OCI-LY7 (cell line): ENCODE measurements at regions not wholly inside any gene's neighbourhood (a gene's known extent, or its start where the extent isn't known, plus 50 kb on each side); places are given as distances from the start of the nearest gene placed in this dataset.

Experiments
- BruUV-seq: library from RNA; stranded (reverse); fragments of 400-500 nt; replicated peaks from 2 replicates; lab custom pipeline; 2021; lab: Mats Ljungman, UMichigan
- CTCF ChIA-PET: fragments of 300-600 bp; sonication (Branson Sonifier 250); formaldehyde crosslinking; loops from one replicate; lab custom pipeline; 2022; ENCODE audit warnings: antibody characterized with exemption; ENCODE audit not compliant: unreplicated experiment; lab: Charles Lee
- POLR2A ChIA-PET: fragments of 300-600 bp; sonication (Branson Sonifier 250); formaldehyde crosslinking; loops from one replicate; lab custom pipeline; 2022; ENCODE audit warnings: antibody characterized with exemption; lab: Charles Lee
- DNase-seq: peaks from one replicate; pipeline ENCODE4 v3.0.0-alpha.2; 2015; ENCODE audit warnings: low spot score
- H2AFZ ChIP-seq: fragments of 200-600 bp; sonication (generic), shearing (Covaris generic); 2 replicates; pipeline ENCODE4 v1.6.1; 2014; ENCODE audit warnings: mild to moderate bottlenecking, antibody characterized with exemption, low read length, moderate library complexity
- H3K27ac ChIP-seq: fragments of 200-600 bp; sonication (generic); 2 replicates; pipeline ENCODE4 v1.5.1; 2014; ENCODE audit warnings: mixed run types, low read depth, mild to moderate bottlenecking, moderate library complexity, low read length, inconsistent platforms; ENCODE audit not compliant: poor library complexity, severe bottlenecking
- H3K36me3 ChIP-seq: fragments of 200-600 bp; sonication (generic); 2 replicates; pipeline ENCODE4 v1.6.1; 2014; ENCODE audit warnings: mild to moderate bottlenecking, antibody characterized with exemption, low read length, moderate library complexity, mixed read lengths; ENCODE audit not compliant: insufficient read depth
- H3K4me1 ChIP-seq: fragments of 200-600 bp; sonication (generic); 2 replicates; pipeline ENCODE4 v1.5.1; 2014; ENCODE audit warnings: mild to moderate bottlenecking, low read length; ENCODE audit not compliant: insufficient read depth, poor library complexity, severe bottlenecking
- H3K4me2 ChIP-seq: fragments of 200-600 bp; sonication (generic); 2 replicates; pipeline ENCODE4 v1.6.1; 2014; ENCODE audit warnings: mild to moderate bottlenecking, low read length
- H3K4me3 ChIP-seq: fragments of 200-600 bp; sonication (generic); 2 replicates; pipeline ENCODE4 v1.5.1; 2014; ENCODE audit warnings: mild to moderate bottlenecking, low read depth, low read length; ENCODE audit not compliant: poor library complexity, severe bottlenecking
- H3K79me2 ChIP-seq: fragments of 200-600 bp; sonication (generic); 2 replicates; pipeline ENCODE4 v1.6.1; 2016; ENCODE audit warnings: low read depth, mild to moderate bottlenecking, low read length, moderate library complexity, mixed read lengths; ENCODE audit not compliant: insufficient read depth
- H3K9me2 ChIP-seq: fragments of 200-600 bp; sonication (generic); 2 replicates; pipeline ENCODE4 v1.6.1; 2016; ENCODE audit warnings: mild to moderate bottlenecking, low read length, mixed read lengths; ENCODE audit not compliant: insufficient read depth
- H3K9me3 ChIP-seq: fragments of 200-600 bp; sonication (generic); 2 replicates; pipeline ENCODE4 v1.6.1; 2014; ENCODE audit warnings: mild to moderate bottlenecking, mixed run types, low read length, mixed read lengths
- H4K20me1 ChIP-seq: fragments of 200-600 bp; sonication (generic); 2 replicates; pipeline ENCODE4 v1.6.1; 2014; ENCODE audit warnings: mild to moderate bottlenecking, antibody characterized with exemption, low read length, moderate library complexity, mixed read lengths; ENCODE audit not compliant: insufficient read depth
- EZH2phosphoT487 ChIP-seq: fragments of 200-600 bp; sonication (generic); IDR thresholded peaks from 2 replicates; pipeline ENCODE4 v1.6.1; 2018; ENCODE audit warnings: low read depth, borderline replicate concordance, mild to moderate bottlenecking, mixed run types, antibody characterized with exemption, low read length, moderate library complexity, mixed read lengths
- intact Hi-C: fragments of 100-400 bp; cut with micrococcal nuclease; formaldehyde crosslinking; loops from one replicate; pipeline ENCODE4 v1.10.0; 2022; ENCODE audit not compliant: unreplicated experiment
- TF ChIP-seq, protein P1 (sequence below): fragments of 200-600 bp; sonication (generic); conservative IDR thresholded peaks from 2 replicates; pipeline ENCODE4 v1.5.1; 2014; ENCODE audit warnings: mild to moderate bottlenecking, antibody characterized with exemption, low read length, moderate library complexity, mixed read lengths

GRCh38 chr11:106601684-106602297, 416.5 kb downstream of the GUCY1A2 start:
- TF ChIP-seq, protein P1, sequence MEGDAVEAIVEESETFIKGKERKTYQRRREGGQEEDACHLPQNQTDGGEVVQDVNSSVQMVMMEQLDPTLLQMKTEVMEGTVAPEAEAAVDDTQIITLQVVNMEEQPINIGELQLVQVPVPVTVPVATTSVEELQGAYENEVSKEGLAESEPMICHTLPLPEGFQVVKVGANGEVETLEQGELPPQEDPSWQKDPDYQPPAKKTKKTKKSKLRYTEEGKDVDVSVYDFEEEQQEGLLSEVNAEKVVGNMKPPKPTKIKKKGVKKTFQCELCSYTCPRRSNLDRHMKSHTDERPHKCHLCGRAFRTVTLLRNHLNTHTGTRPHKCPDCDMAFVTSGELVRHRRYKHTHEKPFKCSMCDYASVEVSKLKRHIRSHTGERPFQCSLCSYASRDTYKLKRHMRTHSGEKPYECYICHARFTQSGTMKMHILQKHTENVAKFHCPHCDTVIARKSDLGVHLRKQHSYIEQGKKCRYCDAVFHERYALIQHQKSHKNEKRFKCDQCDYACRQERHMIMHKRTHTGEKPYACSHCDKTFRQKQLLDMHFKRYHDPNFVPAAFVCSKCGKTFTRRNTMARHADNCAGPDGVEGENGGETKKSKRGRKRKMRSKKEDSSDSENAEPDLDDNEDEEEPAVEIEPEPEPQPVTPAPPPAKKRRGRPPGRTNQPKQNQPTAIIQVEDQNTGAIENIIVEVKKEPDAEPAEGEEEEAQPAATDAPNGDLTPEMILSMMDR = no peak
- no peak for TF ChIP-seq EZH2phosphoT487
- Histone ChIP-seq H3K9me2 (no peaks in the 10 kb centered on the region), H3K4me1 (no peaks in the 10 kb centered on the region), H3K79me2 (no peaks in the 10 kb centered on the region), H3K4me3 (no peak overlapping the region), H3K9me3 (no peaks in the 10 kb centered on the region), H2AFZ (no peak overlapping the region), H3K4me2 (no peak overlapping the region), H4K20me1 (no peaks in the 10 kb centered on the region), H3K27ac (no peak overlapping the region), H3K36me3 (no peaks in the 10 kb centered on the region)
- POLR2A ChIA-PET = no interaction called here
- no peak for DNase-seq
- CTCF ChIA-PET = no interaction called here
- intact Hi-C loops = no loop called here
- BruUV-seq = no TSS peak

- DNase-seq = no peak
- no peak overlapping the region for H3K4me3 ChIP-seq
- no peaks in the 10 kb centered on the region for H3K9me2 ChIP-seq
- no peak overlapping the region for H3K27ac ChIP-seq
- H2AFZ ChIP-seq = no peak overlapping the region
- intact Hi-C loops = no loop called here
- ChIA-PET POLR2A (no interaction called here), CTCF (no interaction called here)
- H3K4me1 ChIP-seq = no peaks in the 10 kb centered on the region
- H3K36me3 ChIP-seq = no peaks in the 10 kb centered on the region
- H4K20me1 ChIP-seq = no peaks in the 10 kb centered on the region
- no peaks in the 10 kb centered on the region for H3K9me3 ChIP-seq
- no peaks in the 10 kb centered on the region for H3K79me2 ChIP-seq
- H3K4me2 ChIP-seq = no peak overlapping the region
- BruUV-seq = no TSS peak
- TF ChIP-seq EZH2phosphoT487 = no peak
- TF ChIP-seq, protein P1 = no peak
Measured at GRCh38 chr11:106608677-106609076, 409.6 kb downstream of the GUCY1A2 start.

GRCh38 chr11:106614262-106614661, 404.0 kb downstream of the GUCY1A2 start:
- no peak for DNase-seq
- no peaks in the 10 kb centered on the region for H3K79me2 ChIP-seq
- no peak overlapping the region for H3K4me2 ChIP-seq
- no peaks in the 10 kb centered on the region for H3K9me3 ChIP-seq
- ChIA-PET CTCF (no interaction called here), POLR2A (no interaction called here)
- no peak overlapping the region for H2AFZ ChIP-seq
- no peaks in the 10 kb centered on the region for H3K9me2 ChIP-seq
- no peaks in the 10 kb centered on the region for H3K4me1 ChIP-seq
- H3K36me3 ChIP-seq = no peaks in the 10 kb centered on the region
- H3K4me3 ChIP-seq = no peak overlapping the region
- no TSS peak for BruUV-seq
- intact Hi-C loops = no loop called here
- H3K27ac ChIP-seq = no peak overlapping the region
- TF ChIP-seq EZH2phosphoT487 = no peak
- TF ChIP-seq, protein P1 = no peak
- H4K20me1 ChIP-seq = no peaks in the 10 kb centered on the region
